ENCODE measurements at regions not wholly inside any gene's neighbourhood (a gene's known extent, or its start where the extent isn't known, plus 50 kb on each side); places are given as distances from the start of the nearest gene placed in this dataset.

DNA sequence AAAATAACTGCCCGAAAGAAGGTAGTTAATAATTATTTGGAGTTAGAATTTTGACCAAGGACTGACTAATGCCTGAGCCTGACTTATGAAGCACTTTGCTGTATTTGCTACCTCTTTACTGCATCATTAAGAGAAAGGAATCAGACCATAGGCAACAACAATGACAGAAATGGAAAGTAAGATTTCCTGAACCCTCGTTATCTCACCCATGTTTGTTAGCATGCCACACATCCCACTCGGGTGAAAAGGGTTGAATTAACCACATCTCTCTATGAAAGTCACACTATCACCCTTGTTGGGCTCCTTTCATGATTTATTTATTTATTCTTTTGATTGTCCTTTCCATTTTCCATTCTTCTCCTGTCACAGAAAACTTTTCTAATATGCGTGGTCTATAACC is 59.6 kb downstream of the OLIG3 start:
- DNase-seq (ENCODE audit: low read depth, low spot score) = no peak

DNA sequence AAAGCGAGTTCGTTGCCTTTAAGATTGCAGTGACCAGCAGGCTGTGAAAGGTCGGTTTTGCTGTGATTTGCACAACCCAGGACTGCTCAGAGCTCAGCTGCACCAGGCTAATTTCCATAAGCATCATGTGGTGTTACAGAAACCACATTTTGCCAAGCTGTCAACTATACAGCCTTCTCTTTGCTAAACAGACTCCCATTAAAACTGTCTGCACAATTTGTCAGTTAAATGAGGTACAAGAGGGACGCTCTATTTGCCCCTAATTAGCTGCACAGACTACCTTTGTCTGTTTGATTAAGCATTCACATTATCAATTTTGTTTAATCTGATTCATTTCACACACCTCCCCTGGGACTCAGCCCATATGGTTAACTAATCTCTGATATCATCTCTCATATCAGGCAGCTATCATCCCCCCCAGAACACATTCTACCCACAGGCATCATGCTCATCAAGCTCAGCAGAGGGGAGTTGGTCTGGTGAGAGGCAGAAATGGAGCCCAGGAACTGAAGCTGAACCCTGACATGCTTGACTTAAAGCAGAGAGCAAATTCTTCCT is 62.1 kb downstream of the OLIG3 start:
- DNase-seq (ENCODE audit: low read depth, low spot score) = no peak

DNA sequence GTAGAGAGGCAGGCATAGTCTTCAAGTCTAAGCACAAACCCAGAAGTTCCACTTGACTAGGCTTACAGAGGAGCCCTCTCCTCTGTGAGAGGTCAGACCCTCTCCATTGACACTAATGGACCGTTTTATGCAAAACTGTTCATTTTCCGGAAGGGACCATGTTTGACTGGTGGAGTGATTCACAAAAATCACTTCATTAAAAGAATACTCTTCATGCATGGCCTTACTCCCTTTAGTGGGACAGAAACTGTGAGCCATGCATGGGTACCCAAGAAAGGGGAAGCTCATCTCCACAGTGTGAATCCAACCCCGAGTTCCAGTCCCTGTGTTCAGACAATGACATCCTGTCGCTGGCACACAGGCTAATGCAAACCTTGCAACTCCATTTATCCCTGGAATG is 63.2 kb downstream of the OLIG3 start:
- no peak for DNase-seq (ENCODE audit: low read depth, low spot score)

DNA sequence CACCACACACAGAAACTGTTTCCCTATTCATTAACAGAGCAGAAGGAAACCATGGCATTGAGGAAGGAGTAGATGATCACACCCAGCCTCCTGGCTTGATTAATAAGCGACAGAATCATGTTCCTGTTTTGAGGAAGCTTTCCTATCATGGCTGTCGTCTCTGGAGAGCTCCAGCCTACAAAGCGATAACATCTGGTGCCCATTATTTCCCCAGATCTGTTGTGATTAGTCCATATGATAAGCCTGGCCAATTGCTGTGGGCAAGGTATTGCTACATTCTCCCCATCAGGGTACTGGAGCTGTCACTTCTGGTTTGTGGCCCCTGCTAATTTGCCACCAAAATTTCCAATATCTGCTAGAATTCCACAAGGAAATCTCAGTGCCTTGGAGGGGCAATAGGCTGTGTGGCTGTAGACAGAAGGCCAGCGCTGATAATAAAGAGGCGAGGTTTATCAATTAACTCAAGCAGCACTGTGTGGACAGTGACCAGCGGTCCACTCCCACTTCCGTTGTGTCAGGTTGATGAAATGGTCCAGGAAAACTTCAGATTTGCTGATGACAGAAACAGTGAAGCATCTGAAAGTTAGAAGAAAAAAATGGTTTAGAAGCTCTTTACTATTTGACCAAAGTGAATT is 66.4 kb downstream of the OLIG3 start:
- no peak for DNase-seq (ENCODE audit: low read depth, low spot score)

DNA sequence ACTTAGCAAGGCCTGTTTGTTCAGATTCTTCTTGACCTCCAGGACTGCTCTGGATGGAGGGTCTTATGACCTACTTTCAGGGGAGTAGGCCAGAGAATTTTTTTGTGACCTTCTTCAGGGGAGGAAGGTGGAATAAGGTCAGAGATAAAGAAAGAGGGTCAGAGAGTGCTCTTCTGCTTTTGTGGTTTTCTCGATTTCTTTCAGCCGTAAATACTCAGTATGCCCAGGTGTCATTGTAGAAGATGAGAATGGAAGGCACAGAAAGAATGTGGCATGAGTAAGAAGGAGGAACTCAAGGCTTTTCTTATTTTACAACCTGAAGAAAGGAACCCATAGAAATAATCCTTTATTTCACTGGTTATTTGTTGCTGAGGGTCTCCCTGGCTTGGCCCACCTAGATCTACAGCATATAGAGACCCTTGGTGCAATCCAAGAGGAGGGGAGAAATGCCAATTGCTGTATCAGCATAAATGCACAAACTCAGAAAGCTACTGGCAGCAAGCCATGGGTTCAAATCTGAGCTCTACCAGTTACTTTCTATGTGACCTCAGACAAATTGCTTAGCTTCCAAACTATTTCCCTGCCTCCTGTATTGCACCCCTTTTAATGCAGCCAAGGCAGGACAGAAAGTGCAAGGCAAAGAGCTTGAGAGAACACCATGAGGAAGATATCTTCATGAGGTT is 68.0 kb downstream of the OLIG3 start:
- no peak for DNase-seq (ENCODE audit: low read depth, low spot score)

DNA sequence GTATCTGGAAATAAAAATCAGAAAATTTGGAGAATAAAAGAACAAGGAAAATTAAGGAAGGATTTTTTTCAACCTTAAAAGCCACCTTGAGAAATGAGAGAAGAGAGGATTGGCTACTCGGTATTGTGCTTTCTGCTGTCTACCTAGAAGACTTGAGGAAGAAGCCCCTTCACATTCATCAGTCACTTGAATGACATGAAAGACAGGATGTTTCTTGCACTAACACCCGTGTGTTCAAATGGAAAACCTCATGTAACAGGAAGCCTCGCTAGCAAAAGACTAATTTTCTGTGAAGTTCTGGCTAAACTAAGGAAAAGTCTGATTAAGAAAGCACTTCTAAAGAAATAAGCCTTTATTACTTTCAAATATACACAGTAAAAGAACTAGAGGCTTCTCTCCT is 69.9 kb downstream of the OLIG3 start:
- DNase-seq (ENCODE audit: low read depth, low spot score) = no peak

DNA sequence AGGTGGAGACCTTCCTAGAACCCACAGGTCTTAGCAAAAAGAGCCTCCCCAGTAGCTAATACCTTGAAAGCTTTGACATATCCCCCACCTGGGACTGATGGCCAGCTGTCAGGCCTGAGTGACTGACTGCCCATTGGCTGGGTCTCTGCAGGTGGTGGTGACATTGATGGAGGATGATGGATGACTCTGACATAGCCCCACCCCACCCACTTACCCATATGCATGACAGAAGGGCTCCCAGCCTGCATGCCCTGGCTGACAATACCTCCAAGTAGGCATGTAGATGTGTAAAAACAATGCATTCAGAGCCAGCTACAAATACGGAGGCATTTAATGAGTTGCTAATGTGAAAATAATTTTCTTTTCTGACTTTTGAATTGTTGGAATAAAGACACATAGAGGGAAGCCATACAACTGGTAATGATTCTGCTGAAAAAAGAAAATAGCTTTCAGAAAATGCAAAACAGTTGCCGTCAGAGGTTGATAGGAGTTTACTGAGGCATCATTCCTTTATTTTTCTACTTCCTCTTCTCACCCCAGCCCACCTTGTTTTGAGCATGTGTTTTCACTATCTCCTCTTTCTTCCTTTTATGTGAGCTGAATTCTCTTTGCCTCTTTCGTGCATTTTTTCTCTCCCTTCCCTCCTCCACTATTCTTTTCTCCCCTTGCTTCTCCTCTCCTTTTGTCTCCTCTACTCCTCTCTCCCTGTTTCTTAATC is 70.6 kb downstream of the OLIG3 start:
- no peak for DNase-seq (ENCODE audit: low read depth, low spot score)

DNA sequence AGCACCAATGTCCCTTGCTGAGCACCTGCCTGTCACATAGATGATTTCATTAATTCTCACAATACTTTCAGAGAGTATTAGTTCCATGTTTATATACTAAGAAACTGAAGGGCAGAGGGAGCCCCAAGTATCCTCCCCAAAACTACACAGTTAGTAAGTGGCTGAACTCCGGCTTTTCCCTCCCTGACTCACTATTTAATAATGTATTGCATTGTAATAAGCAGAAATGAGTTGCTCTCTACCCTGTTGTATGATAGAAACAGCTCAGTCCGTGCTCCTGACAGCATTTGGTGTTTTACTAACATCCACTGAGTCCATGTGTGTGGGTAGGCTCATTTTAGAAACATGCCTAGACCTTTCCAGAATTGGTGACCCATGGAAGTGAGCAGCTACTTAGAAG is 76.8 kb downstream of the OLIG3 start:
- DNase-seq (ENCODE audit: low read depth, low spot score) = no peak

DNA sequence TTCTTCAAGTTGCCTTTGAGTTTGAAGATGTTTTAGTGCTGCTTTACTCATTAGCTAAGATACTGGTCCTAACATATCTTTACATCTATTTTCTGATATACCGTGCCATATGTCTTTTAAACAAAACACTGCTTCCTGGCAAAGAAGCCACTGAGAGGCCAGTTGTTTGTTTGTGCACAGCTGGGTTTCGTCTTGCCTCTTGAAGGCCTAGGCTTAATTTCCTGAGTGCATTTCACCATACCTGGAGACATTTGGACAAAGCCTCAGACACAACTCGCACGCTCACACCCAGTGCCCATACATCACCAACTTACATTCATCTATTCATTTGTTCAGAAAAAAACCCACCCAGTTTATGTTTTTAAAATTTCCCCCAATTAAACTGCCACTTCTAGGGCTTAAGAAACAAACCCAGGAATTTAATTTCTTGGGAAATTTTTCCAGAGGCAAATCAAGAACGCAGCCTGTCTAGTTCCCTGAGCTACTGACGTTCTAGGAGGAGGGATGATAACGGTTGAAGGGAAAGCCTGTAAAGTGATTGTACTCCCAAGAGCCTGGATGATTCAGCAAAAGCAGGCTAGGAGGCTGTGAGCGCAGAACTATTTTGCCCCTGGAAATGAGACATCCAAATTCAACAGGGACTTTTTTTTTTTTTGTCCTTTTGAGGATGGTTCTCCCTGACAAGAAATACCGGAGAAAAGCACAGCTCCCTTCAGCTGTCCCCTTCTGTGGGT is 77.7 kb downstream of the OLIG3 start:
- DNase-seq (ENCODE audit: low read depth, low spot score) = no peak

DNA sequence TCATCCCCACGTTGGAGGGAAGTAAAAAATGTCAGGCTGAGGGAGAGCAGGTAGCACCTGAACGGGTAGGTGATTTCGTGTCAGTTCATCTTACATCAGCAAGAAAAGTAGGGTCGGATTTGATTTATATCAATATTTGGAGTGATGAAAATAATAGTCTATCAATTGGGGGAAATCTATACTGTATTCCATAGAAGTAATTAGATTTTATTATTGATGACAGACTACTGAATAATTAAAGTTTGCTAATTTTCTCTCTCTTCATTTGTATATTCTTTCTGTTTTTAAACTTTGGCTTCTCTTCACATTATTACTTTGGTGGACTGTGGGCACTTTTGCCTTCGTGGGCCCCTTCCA is 78.4 kb downstream of the OLIG3 start:
- DNase-seq (ENCODE audit: low read depth, low spot score) = no peak

DNA sequence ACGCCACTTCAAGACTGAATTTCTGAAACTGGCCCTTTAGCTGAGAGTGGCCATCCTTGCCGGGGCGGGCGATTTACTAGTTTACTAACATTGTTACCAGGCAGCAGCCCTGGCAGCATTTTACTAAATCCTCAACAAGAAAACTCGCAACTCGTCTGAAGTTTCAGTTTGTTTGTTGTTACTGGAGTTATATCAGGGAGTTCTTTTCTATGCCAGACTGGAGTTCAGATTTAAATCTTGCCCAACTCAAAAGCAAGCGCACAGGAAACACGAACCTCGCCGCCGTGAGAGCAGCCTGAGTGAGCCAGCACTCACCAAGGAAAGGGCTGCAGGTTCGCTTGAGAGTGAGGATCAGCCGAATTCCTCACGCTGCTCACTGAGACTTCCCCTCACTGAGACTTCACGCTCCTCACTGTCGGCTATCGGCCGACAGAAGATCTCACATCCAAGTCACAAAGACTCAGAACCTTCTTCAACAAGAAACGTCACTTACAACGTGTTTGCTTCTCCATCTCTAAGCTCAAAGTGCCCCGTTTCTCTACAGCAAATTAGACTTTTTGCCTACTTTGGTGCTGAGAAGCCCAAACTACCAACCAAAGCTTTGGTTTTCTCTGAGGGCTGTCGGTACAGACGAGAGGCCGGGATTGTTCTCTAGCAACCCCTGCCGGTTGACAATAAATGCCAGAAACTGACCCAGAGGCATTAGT is 78.9 kb downstream of the OLIG3 start:
- peak; percentile 79 for DNase-seq (ENCODE audit: low read depth, low spot score)

DNA sequence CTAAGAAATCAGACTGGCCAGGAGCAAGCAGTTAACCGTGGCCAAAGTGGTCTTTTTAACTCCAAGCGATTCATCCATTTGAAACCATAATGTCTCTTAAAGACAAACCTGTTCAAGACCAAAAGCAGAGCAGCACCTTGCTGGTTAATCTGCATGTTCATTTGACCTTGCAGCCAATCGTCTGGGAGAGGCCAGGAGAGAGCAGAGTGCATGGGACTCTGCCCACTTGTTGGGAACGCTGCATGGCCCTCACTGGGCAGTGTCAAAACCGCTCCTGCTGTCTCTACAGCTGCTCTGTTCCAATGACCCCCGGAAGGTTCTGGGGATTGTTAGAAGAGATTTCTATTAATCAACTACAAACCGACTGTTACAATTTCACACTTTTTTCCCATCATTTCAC is 79.6 kb downstream of the OLIG3 start:
- DNase-seq (ENCODE audit: low read depth, low spot score) = no peak

DNA sequence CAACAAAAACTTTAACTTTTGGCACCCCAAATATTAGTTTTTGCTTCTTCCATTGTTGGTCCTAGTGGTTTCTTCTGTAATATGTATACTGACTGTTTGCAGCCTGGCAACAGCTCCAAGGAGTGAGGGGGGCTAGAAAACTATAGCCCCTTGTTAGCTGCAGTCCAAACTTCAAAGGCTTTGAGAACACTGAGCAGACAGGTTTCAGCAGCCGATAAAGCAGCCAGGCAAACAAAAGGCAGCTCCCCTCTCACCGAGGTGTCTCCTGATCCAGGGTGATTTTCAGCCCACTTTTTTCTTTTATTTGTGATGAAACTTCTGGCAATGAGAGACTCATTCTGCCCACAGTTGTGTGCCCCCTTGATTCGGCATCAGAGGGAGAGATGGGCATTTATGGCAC is 80.7 kb downstream of the OLIG3 start:
- no peak for DNase-seq (ENCODE audit: low read depth, low spot score)

DNA sequence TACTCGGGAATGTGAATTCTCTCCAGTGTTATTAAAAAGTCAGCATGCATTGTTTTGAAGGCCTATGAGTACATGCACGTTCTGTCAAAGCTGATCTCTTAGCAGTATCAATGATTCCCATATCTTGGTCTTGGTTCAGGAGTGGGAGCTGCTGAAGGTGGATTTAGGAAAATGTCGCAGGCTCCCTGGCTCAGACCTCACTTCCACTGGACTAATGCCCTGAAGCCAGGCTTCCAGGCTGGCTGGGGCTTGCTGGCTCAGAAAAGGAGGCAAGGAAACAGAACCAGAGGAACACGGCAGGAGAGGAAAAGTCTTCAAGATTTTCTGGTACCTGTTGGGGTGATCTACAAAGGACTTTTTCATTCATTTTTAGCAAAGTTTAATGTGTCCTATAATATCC is 81.6 kb downstream of the OLIG3 start:
- DNase-seq (ENCODE audit: low read depth, low spot score) = no peak

DNA sequence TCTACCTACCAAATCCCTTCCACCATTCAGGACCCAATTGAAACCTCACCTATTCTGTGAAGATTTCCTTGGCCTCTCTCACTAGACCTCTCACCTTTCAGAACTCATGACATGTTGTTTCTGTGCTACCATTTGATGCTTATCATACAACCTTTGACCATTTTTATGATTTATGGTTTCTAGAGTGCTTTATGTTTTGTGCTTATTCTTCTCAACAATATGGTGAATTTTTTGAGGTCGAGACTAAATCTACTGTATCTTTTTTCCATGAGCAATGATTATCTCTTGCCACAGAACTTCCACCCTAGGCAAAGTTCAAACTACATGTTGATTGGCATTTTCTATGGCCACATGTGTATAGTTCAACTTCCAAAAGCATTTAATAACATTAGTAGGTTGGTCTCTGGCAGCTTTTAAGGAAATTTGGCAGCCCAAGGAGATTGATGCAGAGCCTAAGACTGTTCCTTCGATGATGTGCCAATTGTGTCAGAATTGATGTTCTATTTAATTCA is 84.9 kb downstream of the OLIG3 start:
- no peak for DNase-seq (ENCODE audit: low read depth, low spot score)

DNA sequence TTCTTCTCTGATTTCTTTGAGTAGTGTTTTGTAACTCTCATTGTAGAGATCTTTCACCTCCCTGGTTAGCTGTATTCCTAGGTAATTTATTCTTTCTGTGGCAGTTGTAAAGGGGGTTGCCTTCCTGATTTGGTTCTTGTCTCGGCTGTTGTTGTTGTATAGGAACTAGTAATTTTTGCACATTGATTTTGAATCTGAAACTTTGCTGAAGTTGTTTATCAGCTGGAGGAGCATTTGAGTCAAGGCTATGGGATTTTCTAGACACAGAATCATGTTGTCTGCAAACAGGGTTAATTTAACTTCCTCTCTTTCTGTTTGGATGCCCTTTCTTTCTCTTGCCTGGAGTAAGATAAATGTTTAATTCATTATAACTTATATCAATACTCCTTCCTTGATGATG is 86.4 kb downstream of the OLIG3 start:
- DNase-seq (ENCODE audit: low read depth, low spot score) = no peak

DNA sequence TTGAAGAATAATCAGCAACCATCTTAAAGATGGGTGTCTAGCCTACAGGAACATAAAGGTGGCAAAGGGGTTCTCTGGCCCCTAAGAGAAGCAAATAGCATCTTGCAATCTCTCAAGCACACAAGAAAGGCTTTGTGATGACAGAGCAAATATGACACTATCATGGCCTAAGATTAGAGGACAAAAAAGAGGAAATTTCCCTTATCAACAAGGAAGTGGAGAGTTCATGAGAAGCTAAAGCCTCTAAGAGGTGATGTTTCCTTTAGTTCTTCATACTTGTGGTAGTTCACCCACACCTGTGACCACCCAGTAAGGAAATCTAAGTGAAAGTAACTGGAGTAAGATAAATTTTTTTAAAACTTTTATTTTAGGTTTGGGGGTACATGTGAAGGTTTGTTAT is 88.4 kb downstream of the OLIG3 start:
- DNase-seq (ENCODE audit: low read depth, low spot score) = no peak

DNA sequence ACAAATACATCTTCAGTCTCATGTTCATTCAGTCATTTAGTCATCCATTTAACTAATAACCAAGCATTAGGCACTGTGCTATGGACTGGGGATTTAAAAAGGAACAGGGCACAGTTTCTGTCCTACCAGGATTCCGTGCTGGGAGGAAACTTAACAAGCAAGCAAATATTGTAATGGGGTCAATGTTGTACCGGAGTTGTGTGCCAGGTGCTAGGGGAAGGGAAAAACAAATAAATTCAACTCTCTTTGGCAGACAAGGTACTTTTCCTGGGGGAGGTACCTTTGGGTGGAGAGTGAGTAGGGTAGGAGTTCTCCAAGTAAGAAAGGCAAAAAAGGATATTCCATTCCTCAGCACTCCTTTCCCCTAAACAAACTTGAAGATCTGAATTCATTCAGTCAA is 90.3 kb downstream of the OLIG3 start:
- no peak for DNase-seq (ENCODE audit: low read depth, low spot score)

DNA sequence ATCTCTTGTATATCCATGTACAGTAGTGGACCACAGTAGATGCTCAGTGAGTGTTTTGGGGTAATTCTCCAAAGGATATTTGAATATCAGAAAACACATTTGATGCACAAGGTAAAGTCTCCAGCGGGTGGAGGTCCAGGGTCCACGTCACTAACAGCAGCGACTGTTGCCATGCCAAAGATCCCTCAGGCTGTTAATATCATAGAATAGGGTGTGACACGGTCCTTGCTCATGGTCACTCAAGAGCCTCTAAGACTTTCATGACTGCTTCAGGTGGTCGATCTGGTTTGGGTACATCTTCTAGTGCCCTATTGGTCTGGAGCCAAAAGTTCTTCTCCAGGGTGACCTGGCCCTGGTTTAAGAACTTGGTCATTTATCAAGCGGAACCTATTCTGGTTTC is 90.8 kb downstream of the OLIG3 start:
- DNase-seq (ENCODE audit: low read depth, low spot score) = no peak

DNA sequence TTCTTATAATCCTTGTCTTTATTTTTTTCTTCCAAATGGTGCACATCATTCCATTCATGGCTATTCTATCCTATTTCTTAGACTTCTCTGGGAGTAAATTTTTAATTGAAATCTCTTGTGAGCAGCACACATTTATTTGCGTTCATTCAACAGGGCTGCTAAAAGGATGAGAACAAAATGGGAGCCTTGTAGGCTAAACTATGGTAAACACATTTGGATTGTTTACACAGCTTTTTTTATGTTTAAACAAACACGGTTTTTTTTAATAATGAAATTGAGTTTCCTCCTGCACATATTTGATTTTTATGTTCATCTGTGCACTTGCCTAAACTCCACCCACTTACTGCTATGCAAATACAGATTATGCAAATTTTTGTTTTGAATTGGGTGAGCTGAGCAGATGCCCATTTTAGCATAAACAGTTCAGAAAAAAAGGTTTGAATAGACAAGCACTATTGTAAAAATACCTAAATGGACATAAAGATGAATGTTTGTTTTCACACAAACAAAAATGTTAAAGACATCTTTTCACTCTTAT is 92.0 kb downstream of the OLIG3 start:
- DNase-seq (ENCODE audit: low read depth, low spot score) = no peak

DNA sequence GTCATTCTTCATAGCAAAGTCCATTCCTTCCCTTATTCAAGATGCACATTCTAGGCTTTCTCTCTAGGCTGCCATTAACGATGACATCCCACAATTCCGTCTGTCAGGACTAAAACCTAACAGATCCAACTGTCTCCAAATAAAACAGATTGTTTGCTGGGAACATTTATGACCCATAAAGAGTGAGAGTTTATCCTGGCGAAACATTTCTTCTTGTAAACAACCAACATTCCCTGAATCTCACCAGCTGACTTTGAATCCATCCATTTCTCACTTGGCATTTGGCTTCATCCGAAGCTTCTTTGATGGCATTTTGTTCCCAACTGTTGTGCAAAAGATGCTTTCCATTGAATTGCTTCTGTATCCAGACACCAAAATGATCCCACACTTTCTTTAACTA is 93.1 kb downstream of the OLIG3 start:
- DNase-seq (ENCODE audit: low read depth, low spot score) = no peak

All from astrocyte of the hippocampus (primary cell).